H1 (cell line): ENCODE measurements at regions not wholly inside any gene's neighbourhood (a gene's known extent, or its start where the extent isn't known, plus 50 kb on each side); places are given as distances from the start of the nearest gene placed in this dataset.

Experiments used
- CBX8 ChIP-seq: fragments of 300-800, 300-1000 bp; sonication (generic); IDR thresholded peaks from 2 replicates; pipeline ENCODE4 v1.7.1; 2016; ENCODE audit warnings: low read depth, low read length, borderline replicate concordance
- CHD7 ChIP-seq: fragments of 300-600 bp; sonication (generic); IDR thresholded peaks from 2 replicates; pipeline ENCODE4 v1.7.1; 2012; ENCODE audit warnings: low read length, moderate library complexity, mild to moderate bottlenecking, inconsistent platforms; ENCODE audit not compliant: insufficient replicate concordance
- RBBP5 ChIP-seq: IDR thresholded peaks from 2 replicates; pipeline ENCODE4 v1.7.1; 2012; ENCODE audit warnings: low read depth, mild to moderate bottlenecking, inconsistent platforms, low read length, moderate library complexity, borderline replicate concordance
- SIN3A ChIP-seq, 2 experiments: IDR thresholded peaks in 1 of 2; conservative IDR thresholded peaks in 1 of 2; 2 replicates each; pipeline ENCODE4 v1.6.1; 2011 to 2012; ENCODE audit warnings: low read length in 2 of 2, improper control_type of control experiment in 1 of 2, low read depth in 1 of 2, mild to moderate bottlenecking in 1 of 2
- SP2 ChIP-seq: IDR thresholded peaks from 2 replicates; pipeline ENCODE4 v1.6.1; 2012; ENCODE audit warnings: mild to moderate bottlenecking, low read length, inconsistent platforms

- TF ChIP-seq CHD7: no peak
- TF ChIP-seq SIN3A (conservative IDR thresholded peaks at IDR 0.05 in 1 of 2, IDR thresholded peaks at IDR 0.05 in 1 of 2; ENCODE audit: low read depth in 1 of 2, low read length in 2 of 2): no peak
- TF ChIP-seq CBX8: no peak
- TF ChIP-seq RBBP5: no peak
- no peak for TF ChIP-seq SP2
Observed at GRCh38 chr10:6635784-6636183, 55.7 kb upstream of the PRKCQ start (continued).
